HepG2 (cell line): ENCODE measurements at regions not wholly inside any gene's neighbourhood (a gene's known extent, or its start where the extent isn't known, plus 50 kb on each side); places are given as distances from the start of the nearest gene placed in this dataset.

Source experiments
- ATRX ChIP-seq: sonication (generic); formaldehyde crosslinking; IDR thresholded peaks from 2 replicates; pipeline ENCODE4 v1.4.0; 2020; ENCODE audit warnings: missing genetic modification reagents, borderline replicate concordance
- HNRNPK ChIP-seq: fragments of 200-400 bp; formaldehyde crosslinking; IDR thresholded peaks from 2 replicates; pipeline ENCODE4 v1.6.1; 2018; ENCODE audit warnings: low read length, low read depth, moderate library complexity, mild to moderate bottlenecking; ENCODE audit not compliant: poor library complexity, severe bottlenecking
- MXI1 ChIP-seq: IDR thresholded peaks from 3 replicates; pipeline ENCODE4 v1.6.1; 2012; ENCODE audit warnings: low read depth, low read length, inconsistent platforms, borderline replicate concordance
- RFX5 ChIP-seq: IDR thresholded peaks from 2 replicates; pipeline ENCODE4 v1.6.1; 2011; ENCODE audit warnings: low read depth, low read length, improper control_type of control experiment
- SP4 ChIP-seq: sonication (generic); formaldehyde crosslinking; IDR thresholded peaks from 2 replicates; pipeline ENCODE4 v1.8.1; 2023; ENCODE audit warnings: mild to moderate bottlenecking, missing genetic modification reagents
- SRY ChIP-seq: sonication (generic); formaldehyde crosslinking; IDR thresholded peaks from 2 replicates; pipeline ENCODE4 v1.8.0; 2022; ENCODE audit warnings: mild to moderate bottlenecking, missing genetic modification reagents
- TCF7L2 ChIP-seq: IDR thresholded peaks from 2 replicates; pipeline ENCODE4 v1.6.1; 2011; ENCODE audit warnings: mild to moderate bottlenecking, low read depth, low read length, moderate library complexity
- ZNF367 ChIP-seq: sonication (generic); formaldehyde crosslinking; IDR thresholded peaks from 2 replicates; pipeline ENCODE4 v1.4.0; 2020; ENCODE audit warnings: missing genetic modification reagents, borderline replicate concordance
- ZNF530 ChIP-seq: sonication (generic); formaldehyde crosslinking; IDR thresholded peaks from 2 replicates; pipeline ENCODE4 v1.5.0; 2020; ENCODE audit warnings: low read depth, mild to moderate bottlenecking, missing genetic modification reagents

DNA sequence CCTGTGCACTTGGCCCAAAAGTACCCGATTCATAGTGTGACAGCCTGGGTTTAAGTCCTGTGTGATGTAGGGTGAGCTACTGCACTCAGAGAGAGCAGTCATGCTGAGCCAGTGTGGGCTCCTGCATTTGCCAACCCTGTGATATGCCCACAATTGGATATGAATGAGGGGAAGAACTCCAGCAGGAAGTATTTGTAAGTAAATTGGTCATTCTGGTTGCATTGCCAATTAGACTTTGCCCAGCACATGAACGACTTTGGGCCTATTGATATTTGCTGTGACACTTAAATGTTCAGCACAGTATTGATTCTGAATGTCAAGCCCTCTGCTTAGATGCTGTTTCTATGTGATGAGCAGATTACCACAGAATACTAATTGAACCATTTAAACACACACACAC lies 570.9 kb downstream of the PIK3C3 start:
- TF ChIP-seq SRY (CRISPR knock-in tag), result no peak
- TF ChIP-seq MXI1, result no peak
- no peak for TF ChIP-seq ZNF530 (CRISPR knock-in tag)
- no peak for TF ChIP-seq ZNF367 (CRISPR knock-in tag)
- no peak for TF ChIP-seq ATRX (CRISPR knock-in tag)
- no peak for TF ChIP-seq TCF7L2
- no peak for TF ChIP-seq RFX5
- no peak for TF ChIP-seq SP4 (CRISPR knock-in tag)
- TF ChIP-seq HNRNPK, result no peak
